Chondrocyte (in vitro differentiated cells): ENCODE measurements at regions not wholly inside any gene's neighbourhood (a gene's known extent, or its start where the extent isn't known, plus 50 kb on each side); places are given as distances from the start of the nearest gene placed in this dataset.

ENCODE experiments used
- DNase-seq: peaks from one replicate; pipeline ENCODE4 v3.0.0; 2021; ENCODE audit warnings: mixed read lengths, low spot score
- H3K27ac Mint-ChIP-seq: one replicate; pipeline ENCODE4 v1.8.0; 2021; ENCODE audit warnings: mild to moderate bottlenecking, moderate library complexity, mixed read lengths; ENCODE audit not compliant: unreplicated experiment
- H3K27me3 Mint-ChIP-seq: 2 replicates; pipeline ENCODE4 v1.8.0; 2021; ENCODE audit warnings: low read depth, mixed read lengths
- H3K36me3 Mint-ChIP-seq: 2 replicates; pipeline ENCODE4 v1.8.0; 2021; ENCODE audit warnings: low read depth, mixed read lengths
- H3K4me1 Mint-ChIP-seq: 2 replicates; pipeline ENCODE4 v1.8.0; 2021; ENCODE audit warnings: low read depth, mild to moderate bottlenecking, mixed read lengths
- H3K4me3 Mint-ChIP-seq: one replicate; pipeline ENCODE4 v1.8.0; 2021; ENCODE audit warnings: mild to moderate bottlenecking, moderate library complexity, mixed read lengths; ENCODE audit not compliant: unreplicated experiment
- H3K9me3 Mint-ChIP-seq: 2 replicates; pipeline ENCODE4 v1.8.0; 2021; ENCODE audit warnings: low read depth, mixed read lengths
- TF ChIP-seq, protein P1 (sequence below): fragments of 200-600 bp; sonication (generic); IDR thresholded peaks from 2 replicates; pipeline ENCODE4 v1.5.0; 2021; ENCODE audit warnings: antibody characterized with exemption, mild to moderate bottlenecking, moderate library complexity

DNA sequence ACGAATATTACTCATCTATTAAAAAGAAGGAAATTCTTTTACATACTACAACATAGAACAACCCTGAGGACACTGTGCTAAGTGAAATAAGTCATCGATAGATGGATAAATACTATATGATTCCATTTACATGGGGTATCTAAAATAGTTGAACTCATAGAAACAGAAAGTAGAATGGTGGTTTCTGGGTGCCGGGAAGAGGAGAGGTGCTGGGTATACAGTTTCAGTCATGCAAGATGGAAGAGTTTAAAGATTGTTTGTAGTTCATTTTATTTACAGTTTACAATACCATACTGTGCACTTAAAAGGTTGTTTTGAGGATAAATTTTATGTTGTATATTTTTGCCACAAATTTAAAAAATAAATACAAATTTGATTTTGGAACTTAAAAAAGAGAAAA lies 267.5 kb upstream of the ITGA1 start:
- H3K9me3 Mint-ChIP-seq, result peaks cover 3% of the 10 kb centered on the region
- H3K27ac Mint-ChIP-seq, result no peak overlapping the region
- DNase-seq, result no peak

DNA sequence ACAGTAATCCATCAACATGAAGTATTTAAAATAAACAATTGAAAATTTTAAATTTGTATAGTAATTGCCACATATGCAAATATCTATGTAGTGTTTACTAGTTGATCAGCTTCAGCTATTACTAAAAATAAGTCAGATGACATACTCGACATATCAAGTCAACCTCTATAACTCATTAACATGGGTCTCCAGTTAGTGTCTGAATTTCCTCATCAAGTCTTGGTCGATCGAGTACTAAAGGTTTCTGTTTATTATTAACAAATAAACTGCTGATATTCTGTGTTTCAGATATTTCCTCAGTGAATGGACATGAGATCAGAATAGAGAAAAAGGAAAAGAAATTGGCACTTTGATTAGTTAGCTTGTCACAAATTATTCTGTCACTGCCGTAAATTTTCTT lies 266.5 kb upstream of the ITGA1 start:
- Mint-ChIP-seq H3K4me3 (no peak overlapping the region), H3K9me3 (no peaks in the 10 kb centered on the region), H3K27me3 (peaks cover 21% of the 10 kb centered on the region), H3K4me1 (no peaks in the 10 kb centered on the region), H3K36me3 (no peaks in the 10 kb centered on the region), H3K27ac (no peak overlapping the region)
- DNase-seq, result no peak
- TF ChIP-seq, protein P1, sequence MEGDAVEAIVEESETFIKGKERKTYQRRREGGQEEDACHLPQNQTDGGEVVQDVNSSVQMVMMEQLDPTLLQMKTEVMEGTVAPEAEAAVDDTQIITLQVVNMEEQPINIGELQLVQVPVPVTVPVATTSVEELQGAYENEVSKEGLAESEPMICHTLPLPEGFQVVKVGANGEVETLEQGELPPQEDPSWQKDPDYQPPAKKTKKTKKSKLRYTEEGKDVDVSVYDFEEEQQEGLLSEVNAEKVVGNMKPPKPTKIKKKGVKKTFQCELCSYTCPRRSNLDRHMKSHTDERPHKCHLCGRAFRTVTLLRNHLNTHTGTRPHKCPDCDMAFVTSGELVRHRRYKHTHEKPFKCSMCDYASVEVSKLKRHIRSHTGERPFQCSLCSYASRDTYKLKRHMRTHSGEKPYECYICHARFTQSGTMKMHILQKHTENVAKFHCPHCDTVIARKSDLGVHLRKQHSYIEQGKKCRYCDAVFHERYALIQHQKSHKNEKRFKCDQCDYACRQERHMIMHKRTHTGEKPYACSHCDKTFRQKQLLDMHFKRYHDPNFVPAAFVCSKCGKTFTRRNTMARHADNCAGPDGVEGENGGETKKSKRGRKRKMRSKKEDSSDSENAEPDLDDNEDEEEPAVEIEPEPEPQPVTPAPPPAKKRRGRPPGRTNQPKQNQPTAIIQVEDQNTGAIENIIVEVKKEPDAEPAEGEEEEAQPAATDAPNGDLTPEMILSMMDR, result no peak

More for the DNA sequence above, 267.5 kb upstream of the ITGA1 start:
- Mint-ChIP-seq H3K27me3 (peaks cover 23% of the 10 kb centered on the region), H3K4me1 (no peaks in the 10 kb centered on the region), H3K4me3 (no peak overlapping the region), H3K36me3 (no peaks in the 10 kb centered on the region)
- TF ChIP-seq, protein P1, result no peak

DNA sequence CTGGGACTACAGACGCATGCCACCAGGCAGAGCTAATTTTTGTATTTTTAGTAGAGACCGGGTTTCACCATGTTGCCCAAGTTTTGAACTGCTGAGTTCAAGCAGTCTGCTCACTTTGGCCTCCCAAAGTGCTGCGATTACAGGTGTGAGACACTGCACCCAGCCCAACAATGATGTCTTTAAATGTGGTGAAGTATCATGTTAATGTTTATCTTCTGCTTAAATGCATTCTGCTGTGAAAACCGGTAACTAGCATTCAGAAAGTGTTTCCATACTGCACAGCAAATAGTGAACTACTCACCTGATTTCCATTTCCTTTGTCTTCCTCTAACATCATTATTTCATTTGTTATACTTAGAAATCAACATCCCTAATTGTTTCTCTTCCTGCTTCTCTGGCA lies 264.0 kb upstream of the ITGA1 start:
- TF ChIP-seq, protein P1, result no peak
- Mint-ChIP-seq H3K4me3 (no peak overlapping the region), H3K27me3 (peaks cover 22% of the 10 kb centered on the region), H3K27ac (no peak overlapping the region), H3K4me1 (no peaks in the 10 kb centered on the region), H3K36me3 (no peaks in the 10 kb centered on the region), H3K9me3 (peaks cover 3% of the 10 kb centered on the region)
- DNase-seq, result no peak

DNA sequence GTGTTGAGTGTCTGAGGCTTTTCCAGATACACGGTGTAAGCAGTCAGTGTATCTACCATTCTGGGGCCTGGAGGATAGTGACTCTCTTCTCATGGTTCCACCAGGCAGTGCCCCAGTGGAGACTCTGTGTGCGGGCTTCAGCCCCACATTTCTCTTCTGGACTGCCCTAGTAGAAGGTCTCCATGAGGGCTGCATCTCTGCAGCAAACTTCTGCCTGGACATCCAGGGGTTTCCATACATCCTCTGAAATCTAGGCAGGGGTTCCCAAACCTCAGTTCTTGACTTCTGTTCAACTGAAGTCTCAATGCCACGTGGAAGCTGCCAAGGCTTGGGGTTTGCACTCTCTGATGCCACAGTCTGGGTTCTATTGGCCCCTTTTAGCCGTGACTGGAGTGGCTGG lies 256.6 kb upstream of the ITGA1 start:
- peaks cover 8% of the 10 kb centered on the region for H3K27me3 Mint-ChIP-seq
- H3K4me3 Mint-ChIP-seq, result no peak overlapping the region
- H3K27ac Mint-ChIP-seq, result no peak overlapping the region
- TF ChIP-seq, protein P1, result no peak
- H3K36me3 Mint-ChIP-seq, result no peaks in the 10 kb centered on the region
- DNase-seq, result no peak
- peaks cover 19% of the 10 kb centered on the region for H3K9me3 Mint-ChIP-seq
- H3K4me1 Mint-ChIP-seq, result no peaks in the 10 kb centered on the region

DNA sequence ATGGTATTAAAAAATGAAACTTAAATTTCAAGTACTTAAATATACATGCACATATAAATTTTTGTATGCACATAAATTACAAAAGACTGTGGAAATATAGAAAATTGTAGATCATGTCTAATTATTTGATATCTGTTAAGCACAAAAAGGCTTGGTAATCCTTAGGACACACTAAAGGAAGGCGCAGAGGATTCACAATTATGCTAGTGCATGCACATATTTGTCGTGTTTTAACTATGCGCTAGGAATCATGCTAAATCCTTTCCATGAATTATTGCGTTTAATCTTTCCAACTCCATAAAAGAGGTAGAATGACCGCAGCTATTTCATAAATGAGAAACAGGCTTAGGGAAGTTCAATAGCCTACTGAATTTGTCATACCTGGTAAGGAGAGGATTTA lies 244.1 kb upstream of the ITGA1 start:
- DNase-seq, result no peak
- no peaks in the 10 kb centered on the region for H3K36me3 Mint-ChIP-seq
- H3K27ac Mint-ChIP-seq, result no peak overlapping the region
- TF ChIP-seq, protein P1, result no peak
- H3K4me3 Mint-ChIP-seq, result no peak overlapping the region
- peaks cover 7% of the 10 kb centered on the region for H3K9me3 Mint-ChIP-seq
- H3K4me1 Mint-ChIP-seq, result no peaks in the 10 kb centered on the region
- H3K27me3 Mint-ChIP-seq, result peaks cover 29% of the 10 kb centered on the region
